ENCODE measurements at regions not wholly inside any gene's neighbourhood (a gene's known extent, or its start where the extent isn't known, plus 50 kb on each side); places are given as distances from the start of the nearest gene placed in this dataset.

DNA sequence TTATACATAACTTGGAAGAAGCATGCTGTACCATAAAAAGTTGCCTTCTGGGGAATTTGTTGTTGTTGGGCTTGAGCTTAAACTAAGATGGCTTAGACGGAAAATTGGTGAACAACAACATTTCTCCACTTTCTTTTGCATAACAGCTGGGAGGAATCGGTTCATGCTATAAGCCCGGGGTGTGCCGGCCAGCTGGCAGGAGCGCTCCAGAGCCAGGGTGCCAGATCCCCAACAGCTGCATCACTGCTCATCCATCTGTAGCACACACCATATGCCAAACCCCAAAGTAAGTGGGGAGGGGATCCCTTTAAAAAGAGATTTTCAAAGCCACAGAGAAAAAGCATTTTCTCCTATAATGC lies 419.5 kb upstream of the ARGLU1 start:
- DNase-seq = no peak
- no peaks in the 10 kb centered on the region for H3K9me3 ChIP-seq
- intact Hi-C loops (cut with DNase I; ENCODE audit: low total_unique reads) = no loop called here
- no peaks in the 10 kb centered on the region for H3K4me1 ChIP-seq
- no peaks in the 10 kb centered on the region for H3K36me3 ChIP-seq
- H3K4me3 ChIP-seq = no peak overlapping the region
- no peaks in the 10 kb centered on the region for H3K27me3 ChIP-seq
- TF ChIP-seq POLR2A (IDR thresholded peaks at IDR 0.05) = no peak
- TF ChIP-seq, protein P1, sequence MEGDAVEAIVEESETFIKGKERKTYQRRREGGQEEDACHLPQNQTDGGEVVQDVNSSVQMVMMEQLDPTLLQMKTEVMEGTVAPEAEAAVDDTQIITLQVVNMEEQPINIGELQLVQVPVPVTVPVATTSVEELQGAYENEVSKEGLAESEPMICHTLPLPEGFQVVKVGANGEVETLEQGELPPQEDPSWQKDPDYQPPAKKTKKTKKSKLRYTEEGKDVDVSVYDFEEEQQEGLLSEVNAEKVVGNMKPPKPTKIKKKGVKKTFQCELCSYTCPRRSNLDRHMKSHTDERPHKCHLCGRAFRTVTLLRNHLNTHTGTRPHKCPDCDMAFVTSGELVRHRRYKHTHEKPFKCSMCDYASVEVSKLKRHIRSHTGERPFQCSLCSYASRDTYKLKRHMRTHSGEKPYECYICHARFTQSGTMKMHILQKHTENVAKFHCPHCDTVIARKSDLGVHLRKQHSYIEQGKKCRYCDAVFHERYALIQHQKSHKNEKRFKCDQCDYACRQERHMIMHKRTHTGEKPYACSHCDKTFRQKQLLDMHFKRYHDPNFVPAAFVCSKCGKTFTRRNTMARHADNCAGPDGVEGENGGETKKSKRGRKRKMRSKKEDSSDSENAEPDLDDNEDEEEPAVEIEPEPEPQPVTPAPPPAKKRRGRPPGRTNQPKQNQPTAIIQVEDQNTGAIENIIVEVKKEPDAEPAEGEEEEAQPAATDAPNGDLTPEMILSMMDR (IDR thresholded peaks at IDR 0.05) = no peak
- no peak overlapping the region for H3K27ac ChIP-seq

DNA sequence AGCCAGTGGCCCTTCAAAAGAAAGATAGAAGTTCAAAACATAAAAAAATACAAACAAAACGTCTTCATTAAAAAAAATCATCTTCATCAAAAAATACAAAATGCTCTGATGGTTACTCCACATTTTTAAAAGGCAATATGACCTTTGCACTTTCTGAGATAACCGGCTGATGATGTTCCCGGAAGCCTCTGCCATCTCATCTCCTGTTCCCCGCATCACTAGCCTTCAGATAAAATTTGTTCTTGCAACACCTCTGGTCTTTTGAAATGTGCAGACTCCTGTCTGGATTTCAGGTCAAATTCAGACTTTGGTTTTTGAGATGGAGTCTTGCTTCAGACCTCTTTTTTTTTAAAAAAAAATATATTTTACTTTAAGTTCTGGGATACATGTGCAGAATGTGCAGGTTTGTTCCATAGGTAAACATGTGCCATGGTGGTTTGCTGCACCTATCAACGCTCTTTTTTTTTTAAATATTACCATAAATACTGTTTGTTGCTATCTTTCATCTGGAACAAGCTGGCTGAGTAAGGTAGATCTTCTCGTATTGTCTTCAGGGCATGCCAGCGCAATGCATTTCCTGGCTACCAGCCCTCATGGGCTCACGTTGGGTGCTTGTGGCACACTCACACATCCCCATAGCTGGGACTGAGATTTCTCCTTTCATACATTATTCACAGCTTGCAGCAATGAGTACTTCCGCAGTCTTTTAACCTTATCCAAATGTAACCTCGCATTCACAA lies 418.9 kb upstream of the ARGLU1 start:
- Histone ChIP-seq H3K4me1 (no peaks in the 10 kb centered on the region), H3K4me3 (no peak overlapping the region), H3K36me3 (no peaks in the 10 kb centered on the region), H3K27me3 (no peaks in the 10 kb centered on the region), H3K27ac (no peak overlapping the region), H3K9me3 (no peaks in the 10 kb centered on the region)
- TF ChIP-seq POLR2A (IDR thresholded peaks at IDR 0.05) = no peak
- TF ChIP-seq, protein P1 (IDR thresholded peaks at IDR 0.05) = no peak
- DNase-seq = no peak
- intact Hi-C loops (cut with DNase I; ENCODE audit: low total_unique reads) = no loop called here

DNA sequence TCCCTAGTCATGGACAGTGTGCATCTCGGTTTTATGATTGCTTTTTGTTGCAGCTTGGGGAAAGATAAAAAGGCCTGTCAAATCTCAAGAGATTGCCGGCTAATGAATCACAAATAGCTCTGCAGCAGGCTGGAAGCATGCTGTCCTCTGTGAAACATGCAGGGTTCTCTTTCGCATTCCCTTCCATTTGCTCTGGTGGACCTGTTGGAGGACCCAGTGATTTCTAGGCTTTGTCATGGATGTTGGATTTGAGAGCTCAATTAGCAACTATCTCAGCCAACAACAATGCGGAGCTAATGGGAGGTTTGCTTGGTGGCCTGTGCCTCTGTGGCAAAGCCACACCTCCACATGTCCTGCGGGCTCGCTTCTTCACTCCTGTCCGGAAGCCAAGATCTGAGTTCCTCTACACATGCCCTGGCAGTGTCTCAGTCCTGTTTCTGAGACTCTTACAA lies 418.1 kb upstream of the ARGLU1 start:
- no peaks in the 10 kb centered on the region for H3K4me1 ChIP-seq
- H3K36me3 ChIP-seq = no peaks in the 10 kb centered on the region
- H3K4me3 ChIP-seq = no peak overlapping the region
- no peaks in the 10 kb centered on the region for H3K9me3 ChIP-seq
- no peaks in the 10 kb centered on the region for H3K27me3 ChIP-seq
- no peak overlapping the region for H3K27ac ChIP-seq
- no peak for DNase-seq
- TF ChIP-seq, protein P1 (IDR thresholded peaks at IDR 0.05) = no peak
- TF ChIP-seq POLR2A (IDR thresholded peaks at IDR 0.05) = no peak
- intact Hi-C loops (cut with DNase I; ENCODE audit: low total_unique reads) = no loop called here

DNA sequence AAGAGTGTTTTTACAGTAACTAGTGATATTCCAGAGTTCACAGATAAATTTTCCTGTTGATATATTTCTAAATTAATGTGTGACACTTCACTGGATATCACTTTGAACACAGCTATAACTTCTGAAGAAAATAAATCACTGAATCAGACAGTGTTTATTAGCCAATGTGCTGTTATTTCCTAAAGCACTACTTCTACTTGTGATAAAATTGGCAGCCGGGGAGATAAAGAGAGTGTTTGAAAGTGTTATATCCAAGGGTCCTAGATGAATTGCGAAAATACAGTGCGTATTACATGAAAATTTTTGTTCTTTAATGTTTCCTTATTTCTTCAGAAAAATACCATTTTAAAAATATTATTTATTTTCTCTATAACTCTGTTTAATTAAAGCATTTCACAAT lies 417.5 kb upstream of the ARGLU1 start:
- Histone ChIP-seq H3K4me1 (no peaks in the 10 kb centered on the region), H3K9me3 (no peaks in the 10 kb centered on the region), H3K27me3 (no peaks in the 10 kb centered on the region), H3K27ac (no peak overlapping the region), H3K4me3 (no peak overlapping the region), H3K36me3 (no peaks in the 10 kb centered on the region)
- DNase-seq = no peak
- intact Hi-C loops (cut with DNase I; ENCODE audit: low total_unique reads) = no loop called here
- no peak for TF ChIP-seq POLR2A (IDR thresholded peaks at IDR 0.05)
- TF ChIP-seq, protein P1 (IDR thresholded peaks at IDR 0.05) = no peak

DNA sequence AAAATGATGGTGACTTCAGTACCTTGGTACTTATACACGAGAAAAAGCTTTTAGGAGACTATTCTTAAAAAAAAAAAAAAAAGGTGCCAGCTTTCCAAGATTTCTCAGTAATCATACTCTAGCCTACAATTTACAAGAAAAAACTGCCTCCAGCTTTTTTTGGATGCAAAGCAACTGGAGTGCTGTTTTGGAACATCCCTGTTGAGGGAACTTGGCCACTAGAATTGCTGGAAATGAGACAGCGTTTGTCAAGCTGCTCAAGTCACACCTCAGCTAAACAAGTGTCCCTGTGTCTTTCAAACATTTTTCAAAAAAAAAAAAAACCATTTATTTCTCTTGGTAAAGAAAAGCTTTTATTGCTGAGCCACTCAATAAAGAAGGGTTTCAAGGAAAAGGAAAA lies 413.1 kb upstream of the ARGLU1 start:
- intact Hi-C loops (cut with DNase I; ENCODE audit: low total_unique reads) = no loop called here
- Histone ChIP-seq H3K4me3 (no peak overlapping the region), H3K36me3 (no peaks in the 10 kb centered on the region), H3K27me3 (no peaks in the 10 kb centered on the region), H3K27ac (no peak overlapping the region), H3K4me1 (no peaks in the 10 kb centered on the region), H3K9me3 (no peaks in the 10 kb centered on the region)
- DNase-seq = no peak
- no peak for TF ChIP-seq POLR2A (IDR thresholded peaks at IDR 0.05)
- TF ChIP-seq, protein P1 (IDR thresholded peaks at IDR 0.05) = no peak
